ENCODE measurements at regions not wholly inside any gene's neighbourhood (a gene's known extent, or its start where the extent isn't known, plus 50 kb on each side); places are given as distances from the start of the nearest gene placed in this dataset.

DNA sequence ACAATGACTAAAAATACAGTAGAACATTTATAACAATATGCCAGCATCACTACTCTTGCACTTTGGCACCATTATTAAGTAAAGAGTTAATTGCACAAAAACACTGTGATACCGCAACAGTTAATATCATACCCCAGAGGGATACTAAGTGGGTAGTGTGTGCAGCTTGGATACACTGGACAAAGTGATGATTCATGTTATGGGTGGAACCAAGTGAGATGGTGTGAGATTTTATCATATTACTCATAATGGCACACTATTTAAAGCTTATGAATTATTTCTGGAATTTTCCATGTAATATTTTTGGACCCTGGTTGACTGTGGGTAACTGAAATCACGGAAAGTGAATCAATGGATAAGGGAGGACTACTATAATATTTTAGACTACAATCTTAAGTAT, 265.3 kb downstream of the PCDH18 start (continued):
- TF ChIP-seq ASH2L (IDR thresholded peaks at IDR 0.05; ENCODE audit: borderline replicate concordance, low read depth) (no peak), EED (IDR thresholded peaks at IDR 0.05; ENCODE audit: low read depth) (no peak)

DNA sequence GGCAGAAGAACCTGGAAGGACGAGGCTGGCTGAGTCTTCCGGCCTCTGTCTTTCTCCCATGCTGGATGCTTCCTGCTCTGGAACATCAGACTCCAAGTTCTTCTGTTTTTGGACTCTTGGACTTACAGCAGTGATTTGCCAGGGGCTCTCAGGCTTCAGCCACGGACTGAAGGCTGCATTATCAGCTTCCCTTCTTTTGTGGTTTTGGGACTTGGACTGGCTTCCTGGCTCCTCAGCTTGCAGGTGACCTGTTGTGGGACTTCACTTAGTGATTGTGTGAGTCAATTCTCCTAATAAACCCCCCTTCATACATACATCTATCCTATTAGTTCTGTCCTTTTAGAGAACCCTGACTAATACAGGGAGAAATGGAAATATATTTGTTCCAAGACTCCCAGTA, 265.8 kb downstream of the PCDH18 start:
- no peaks in the 10 kb centered on the region for H3K79me2 ChIP-seq (ENCODE audit: control insufficient read depth, insufficient read depth, low read length)
- no peak for ATAC-seq
- H3K4me1 ChIP-seq (ENCODE audit: control insufficient read depth, insufficient read depth, low read length), result no peaks in the 10 kb centered on the region
- SMC1A ChIA-PET (ENCODE audit: uncharacterized antibody, unreplicated experiment), result no interaction called here
- H3K27ac ChIP-seq (ENCODE audit: control insufficient read depth, insufficient read depth), result no peak overlapping the region
- intact Hi-C loops (cut with micrococcal nuclease; ENCODE audit: unreplicated experiment), result no loop called here
- no peak overlapping the region for H2AFZ ChIP-seq (ENCODE audit: control insufficient read depth, low read depth, low read length)
- no peaks in the 10 kb centered on the region for H3K9me3 ChIP-seq (replicated peaks; ENCODE audit: control insufficient read depth, insufficient read depth, low read length)
- RAD21 ChIA-PET (ENCODE audit: unreplicated experiment), result no interaction called here
- no peak for FAIRE-seq
- H3K4me3 ChIP-seq, result no peak overlapping the region
- no peaks in the 10 kb centered on the region for H3K27me3 ChIP-seq (replicated peaks in 1 of 2; ENCODE audit: control insufficient read depth in 2 of 2, insufficient read depth in 2 of 2, low read length in 1 of 2)
- H4K20me1 ChIP-seq (ENCODE audit: control insufficient read depth, insufficient read depth), result no peaks in the 10 kb centered on the region
- H3K36me3 ChIP-seq (ENCODE audit: control insufficient read depth in 2 of 2, insufficient read depth in 2 of 2, low read length in 1 of 2), result no peaks in the 10 kb centered on the region
- no peak overlapping the region for H3K9ac ChIP-seq (ENCODE audit: control insufficient read depth, insufficient read depth, low read length)
- CTCF ChIA-PET, result no interaction called here
- in situ Hi-C loops (cut with MboI), result no loop called here
- DNase-seq (ENCODE audit: low read depth, low spot score), result no peak
- no TSS peak for BruUV-seq (replicated peaks)
- no peak for TF ChIP-seq BCL11A (IDR thresholded peaks at IDR 0.05; ENCODE audit: low read depth, low read length)
- no peak for TF ChIP-seq MYC (IDR thresholded peaks at IDR 0.05; ENCODE audit: insufficient read depth, insufficient read length, insufficient replicate concordance, low read length, severe bottlenecking)
- TF ChIP-seq SREBF1 (IDR thresholded peaks at IDR 0.05; ENCODE audit: low read length), result no peak
- TF ChIP-seq IRF5 (IDR thresholded peaks at IDR 0.05; ENCODE audit: borderline replicate concordance), result no peak
- no peak for TF ChIP-seq ZNF217 (IDR thresholded peaks at IDR 0.05)
- TF ChIP-seq ZNF622 (IDR thresholded peaks at IDR 0.05), result no peak
- no peak for TF ChIP-seq NKRF (conservative IDR thresholded peaks at IDR 0.05)
- no peak for TF ChIP-seq BMI1 (IDR thresholded peaks at IDR 0.05; ENCODE audit: borderline replicate concordance)
- no peak for TF ChIP-seq ZBED1 (IDR thresholded peaks at IDR 0.05; ENCODE audit: borderline replicate concordance)
- no peak for TF ChIP-seq HDAC6 (IDR thresholded peaks at IDR 0.05; ENCODE audit: unreplicated experiment)
- no peak for TF ChIP-seq JUNB (IDR thresholded peaks at IDR 0.05)
- 30% methylated on average over 3 of the region's 3 CpGs for whole genome bisulfite sequencing (ENCODE audit: insufficient coverage, insufficient replicate concordance, low lambda C conversion rate, missing lambda C conversion rate)
- H3K4me2 ChIP-seq (ENCODE audit: control insufficient read depth, insufficient read depth), result no peak overlapping the region
- POLR2A ChIA-PET, result no interaction called here
